GM18867 (cell line): ENCODE measurements at regions not wholly inside any gene's neighbourhood (a gene's known extent, or its start where the extent isn't known, plus 50 kb on each side); places are given as distances from the start of the nearest gene placed in this dataset.

ENCODE experiments used
- ATAC-seq: cut with Tn5 transposase; IDR thresholded peaks from one replicate; pipeline ENCODE4 v1.9.1; 2021; ENCODE audit warnings: mild to moderate bottlenecking, moderate library complexity; ENCODE audit not compliant: unreplicated experiment

- ATAC-seq, result no peak
These were observed 86.2 kb upstream of the PTPRM start for GRCh38 chr18:7480879-7481278.

GRCh38 chr18:7482342-7482741, 84.8 kb upstream of the PTPRM start:
- ATAC-seq, result no peak

- ATAC-seq, result no peak
These were observed 81.5 kb upstream of the PTPRM start for GRCh38 chr18:7485616-7486015.

DNA sequence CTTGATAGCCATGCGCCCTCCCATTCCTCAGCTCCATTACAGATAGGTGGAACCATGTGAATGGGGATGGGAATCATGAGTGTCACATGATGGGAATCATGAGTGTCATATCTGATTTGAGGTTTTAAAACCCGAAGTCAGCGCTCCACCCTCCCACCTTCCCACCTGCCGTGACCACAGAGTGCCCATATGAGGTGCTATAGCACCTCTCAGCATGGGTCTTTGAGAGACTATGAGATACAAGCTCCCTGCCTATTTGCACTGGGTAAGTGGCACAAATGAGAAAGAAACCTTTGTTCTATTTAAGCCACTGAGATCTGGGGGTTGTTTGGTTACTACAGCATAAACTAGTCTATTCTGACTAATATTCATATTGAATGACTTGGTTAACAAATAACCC, 78.5 kb upstream of the PTPRM start:
- ATAC-seq, result no peak

DNA sequence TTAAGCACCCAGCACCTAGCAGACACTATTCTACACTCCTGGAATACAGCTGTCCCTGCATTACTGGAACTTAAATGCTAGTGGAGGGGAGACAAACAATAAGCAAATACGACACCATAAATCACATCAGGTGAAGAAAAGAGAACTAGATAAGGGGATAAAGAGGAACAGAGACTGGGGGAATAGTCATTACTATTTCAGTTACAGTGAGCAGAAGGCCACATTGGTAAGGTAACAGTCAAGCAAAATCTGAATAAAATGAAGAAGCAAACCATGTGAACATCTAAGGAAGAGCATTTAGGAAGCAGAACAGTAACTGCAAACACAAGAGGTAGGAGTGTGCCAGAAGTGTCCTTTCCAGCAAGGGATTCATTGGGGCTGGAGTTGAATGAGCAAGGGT, 77.0 kb upstream of the PTPRM start:
- no peak for ATAC-seq

DNA sequence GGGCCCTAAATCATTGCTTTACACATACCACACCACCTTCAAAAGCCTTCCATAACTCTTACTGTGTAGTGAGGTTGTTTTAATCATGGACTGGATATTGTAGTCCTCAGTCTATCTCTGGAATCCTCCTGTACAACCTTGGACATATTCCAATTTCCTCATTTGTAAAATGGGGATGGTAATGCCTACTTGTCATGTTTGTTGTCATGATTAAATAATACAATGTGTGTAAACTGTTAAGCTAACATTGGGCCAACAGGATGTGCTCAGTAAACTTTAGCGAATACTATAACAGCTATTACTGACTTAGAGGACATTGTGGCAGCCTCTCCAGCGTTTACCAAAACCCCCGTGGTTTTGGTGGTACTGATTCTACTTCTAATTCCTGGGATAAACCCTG, 74.7 kb upstream of the PTPRM start:
- no peak for ATAC-seq

- no peak for ATAC-seq
These were observed 70.0 kb upstream of the PTPRM start for GRCh38 chr18:7497081-7497480.

DNA sequence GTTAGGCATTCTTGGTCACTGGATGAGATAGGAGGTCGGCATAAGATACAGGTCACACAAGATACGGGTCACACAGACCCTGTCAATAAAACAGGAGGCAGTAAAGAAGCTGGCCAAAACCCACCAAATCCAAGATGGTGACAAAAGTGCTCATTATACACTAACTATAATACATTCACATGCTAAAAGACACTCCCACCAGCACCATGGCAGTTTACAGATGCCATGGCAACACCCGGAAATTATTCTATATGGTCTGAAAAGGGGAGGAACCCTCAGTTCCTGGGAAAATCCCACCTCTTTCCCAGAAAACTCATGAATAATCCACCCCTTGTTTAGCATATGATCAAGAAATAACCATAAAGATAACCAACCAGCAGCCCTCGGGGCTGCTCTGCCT, 56.0 kb upstream of the PTPRM start:
- no peak for ATAC-seq

DNA sequence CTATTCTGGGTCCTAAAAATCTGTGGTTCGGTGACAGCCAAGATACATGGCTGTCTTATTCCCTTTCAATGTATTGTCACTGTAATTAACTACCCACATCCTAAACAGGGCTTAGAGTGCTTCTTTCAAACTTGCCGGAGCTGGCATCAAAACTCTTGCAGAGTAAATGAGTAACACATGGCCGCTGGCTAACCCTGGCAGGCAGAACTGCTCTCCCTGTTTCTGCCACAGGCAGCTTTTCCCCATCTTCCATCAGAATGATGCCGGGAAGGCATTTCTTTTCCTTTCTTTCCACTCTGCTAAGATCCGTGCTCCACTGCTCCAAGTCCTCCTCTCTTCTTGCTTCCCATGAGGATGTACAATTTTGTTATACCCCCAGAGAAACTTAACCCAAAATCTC, 54.8 kb upstream of the PTPRM start:
- ATAC-seq, result no peak

DNA sequence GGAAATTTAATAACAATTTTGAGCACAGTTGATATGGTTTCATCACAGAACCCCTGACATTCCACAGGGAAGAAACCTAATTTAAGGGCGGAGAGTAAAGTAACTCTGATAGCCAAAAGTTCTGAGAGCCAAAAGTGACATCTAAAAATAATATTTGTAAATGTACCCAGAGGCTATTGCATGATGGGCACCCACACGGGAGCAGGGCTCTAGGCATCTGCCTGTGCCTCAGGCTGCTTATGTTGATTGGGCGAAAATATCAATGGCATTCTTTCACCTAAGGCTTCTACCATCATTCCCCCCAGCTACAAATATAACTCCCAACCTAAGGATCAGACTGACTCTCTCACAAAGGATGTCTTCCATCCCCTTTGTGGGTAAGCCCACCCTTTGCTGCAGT, 54.1 kb upstream of the PTPRM start:
- no peak for ATAC-seq

DNA sequence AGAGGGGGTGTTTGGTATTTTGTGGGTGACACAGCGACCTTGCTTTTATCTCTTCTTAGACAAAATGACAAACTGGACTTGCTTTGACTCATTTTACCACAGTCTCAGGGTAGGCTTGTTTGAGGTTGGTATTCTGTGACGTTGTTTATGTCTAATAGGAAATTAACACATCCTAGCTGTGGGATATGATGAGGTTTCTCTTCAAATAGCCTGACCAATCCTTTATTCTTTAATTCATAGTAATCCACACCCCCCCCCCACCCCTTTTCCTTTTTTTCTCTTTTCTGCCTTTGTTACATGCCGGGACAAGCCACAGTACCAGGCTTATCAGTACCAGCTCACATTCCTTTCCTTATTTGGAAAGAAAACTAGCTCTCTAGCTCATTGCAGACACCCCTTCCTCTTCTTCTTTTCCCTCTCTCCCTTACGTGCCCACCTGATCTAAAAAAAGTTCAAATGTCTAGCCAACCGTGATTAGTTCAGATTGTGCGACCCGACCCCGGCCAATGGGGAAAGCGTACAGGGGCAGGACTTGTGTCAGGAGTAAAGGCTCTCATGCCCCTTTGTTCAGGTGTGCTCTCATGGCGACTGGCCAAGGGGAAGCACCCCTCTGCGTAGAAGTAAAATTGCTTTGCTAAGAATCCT, 52.2 kb upstream of the PTPRM start:
- no peak for ATAC-seq

DNA sequence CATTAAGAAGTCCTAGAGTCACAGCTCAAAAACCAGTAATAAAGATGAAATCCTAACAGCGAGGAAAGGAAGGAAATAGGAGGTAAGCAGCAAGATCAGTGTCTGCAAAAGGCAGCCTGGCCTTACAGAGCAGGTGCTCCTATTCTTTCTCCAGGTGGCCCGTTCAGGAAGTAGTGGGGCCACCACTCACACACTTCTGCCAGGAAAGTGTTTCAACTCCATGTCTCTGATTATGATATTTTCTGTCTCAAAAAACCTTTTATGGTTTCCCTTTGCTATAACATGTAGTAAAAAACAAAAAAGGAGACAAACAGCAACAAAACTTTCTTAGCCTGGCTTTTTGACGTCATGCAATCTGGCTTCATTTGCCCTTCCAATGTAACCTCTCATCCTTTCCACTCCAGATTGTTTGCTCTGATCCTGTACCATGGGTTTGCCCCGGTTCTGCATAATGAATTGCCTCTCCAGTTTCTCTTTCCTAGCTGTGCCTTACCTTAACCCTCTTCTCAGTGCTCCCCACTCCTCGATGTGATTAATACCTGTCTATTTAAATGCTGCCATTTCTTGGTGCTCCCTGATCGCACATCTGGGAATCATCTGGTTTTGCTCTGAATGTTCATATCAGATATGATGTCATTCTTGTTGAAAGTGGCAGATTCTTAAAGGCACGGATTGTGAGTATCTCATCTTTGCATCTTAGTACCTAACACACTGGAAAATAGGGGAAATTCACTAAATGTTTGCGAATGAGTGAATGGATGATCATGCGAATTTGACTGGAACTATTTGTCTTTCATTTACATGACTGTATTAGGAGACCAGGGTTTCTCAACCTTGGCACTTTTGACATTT, 50.6 kb upstream of the PTPRM start:
- no peak for ATAC-seq
